ENCODE measurements at regions not wholly inside any gene's neighbourhood (a gene's known extent, or its start where the extent isn't known, plus 50 kb on each side); places are given as distances from the start of the nearest gene placed in this dataset.
A peak's percentile ranks its signal among the peaks of the same experiment; 100 is the strongest.
"Not testable (repeated sequence)": the region's sequence is repeated elsewhere in the genome, so short reads cannot be mapped to it uniquely, and the experiment has no call there.

DNA sequence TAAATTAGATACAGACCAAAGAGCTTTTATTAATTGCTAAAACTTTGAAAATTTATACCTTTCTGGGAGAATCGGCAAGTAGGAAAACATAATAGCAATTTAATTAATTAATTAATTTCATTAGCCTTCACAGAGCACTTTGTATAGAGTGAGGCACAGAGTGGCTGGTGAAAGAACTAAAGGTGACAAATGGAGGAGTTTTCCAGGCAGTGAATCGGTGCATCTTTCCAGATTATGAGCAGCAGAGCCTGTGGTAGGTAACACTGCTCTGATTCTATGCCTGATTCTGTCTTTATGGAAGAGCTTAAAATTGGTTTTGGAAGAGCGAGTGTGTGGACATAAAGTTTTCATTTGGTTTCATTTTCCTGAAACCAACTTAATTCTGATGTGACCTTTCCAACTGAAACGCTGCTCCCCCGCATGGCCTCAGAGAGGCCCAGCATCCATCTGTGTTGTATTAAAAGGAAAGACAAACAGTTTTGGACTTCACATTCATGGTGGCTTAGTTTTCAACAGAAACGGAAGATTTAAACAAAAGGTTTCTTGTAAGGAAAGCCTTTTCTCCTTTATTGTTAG is 188.9 kb upstream of the RPS23 start:
- DNase-seq = peak; percentile 41

DNA sequence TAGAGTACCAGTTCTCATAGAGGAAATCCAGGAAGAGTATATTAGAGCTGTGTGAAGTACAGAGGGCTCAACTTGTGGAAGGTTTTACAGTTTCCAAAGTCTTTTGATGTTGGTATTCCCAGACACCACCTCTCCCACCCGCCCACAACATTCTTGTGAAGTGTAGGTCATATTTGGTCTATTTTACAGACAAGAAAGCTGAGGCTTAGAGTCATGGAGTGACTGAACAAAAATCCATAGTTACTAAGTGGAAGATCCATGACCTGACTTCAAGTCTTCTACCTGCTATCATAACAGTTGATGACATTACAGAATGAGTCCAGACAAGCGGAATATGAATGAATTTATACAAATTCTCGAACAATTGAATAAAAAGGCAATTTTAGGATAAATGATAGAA is 187.1 kb upstream of the RPS23 start:
- DNase-seq = no peak

DNA sequence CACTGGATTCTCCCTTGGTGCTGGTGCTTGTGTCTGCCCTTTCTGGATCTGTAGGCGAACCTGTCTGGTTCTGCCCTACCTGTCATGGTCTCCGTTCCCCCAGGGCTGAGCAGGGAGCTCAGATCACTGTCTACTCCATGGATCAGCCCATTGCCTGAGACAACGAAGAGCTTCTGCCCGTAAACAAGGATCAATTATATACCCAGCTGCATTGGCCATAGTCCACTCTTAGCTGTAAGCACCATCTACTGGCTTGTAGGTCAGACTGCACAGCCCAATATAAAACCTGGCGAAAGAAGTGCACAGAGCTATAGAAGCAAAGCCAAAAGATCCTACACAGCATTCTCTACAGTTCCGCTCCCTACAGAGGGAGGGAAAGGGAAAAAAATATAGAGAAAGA is 181.5 kb upstream of the RPS23 start:
- DNase-seq = no peak

DNA sequence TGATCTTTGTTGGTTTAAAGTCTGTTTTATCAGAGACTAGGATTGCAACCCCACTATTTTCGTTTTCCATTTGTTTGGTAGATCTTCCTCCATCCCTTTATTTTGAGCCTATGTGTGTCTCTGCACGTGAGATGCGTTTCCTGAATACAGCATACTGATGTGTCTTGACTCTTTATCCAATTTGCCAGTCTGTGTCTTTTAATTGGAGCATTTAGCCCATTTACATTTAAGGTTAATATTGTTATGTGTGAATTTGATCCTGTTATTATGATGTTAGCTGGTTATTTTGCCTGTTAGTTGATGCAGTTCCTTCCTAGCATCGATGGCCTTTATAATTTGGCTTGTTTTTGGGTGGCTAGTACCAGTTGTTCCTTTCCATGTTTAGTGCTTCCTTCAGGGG is 177.2 kb upstream of the RPS23 start:
- not testable (repeated sequence) for DNase-seq

DNA sequence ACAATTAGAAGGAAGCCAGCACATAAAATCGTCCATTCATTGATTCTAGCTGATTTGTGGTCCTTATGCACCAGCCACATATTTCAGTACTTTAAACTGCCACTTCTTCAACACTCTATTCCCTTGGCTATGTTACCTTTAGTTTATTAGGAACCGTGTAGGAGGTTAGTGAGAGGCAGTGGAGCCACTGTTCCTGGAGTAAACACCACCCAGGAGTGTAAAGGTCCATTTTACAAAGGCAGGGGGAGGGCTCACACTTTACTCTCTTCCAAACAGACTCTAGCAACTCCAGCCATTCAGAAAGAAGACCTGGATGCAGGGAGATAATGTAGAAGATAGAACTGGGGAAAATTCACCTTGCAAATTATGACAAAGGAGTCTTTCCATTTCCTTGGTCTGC is 170.2 kb upstream of the RPS23 start:
- no peak for DNase-seq

DNA sequence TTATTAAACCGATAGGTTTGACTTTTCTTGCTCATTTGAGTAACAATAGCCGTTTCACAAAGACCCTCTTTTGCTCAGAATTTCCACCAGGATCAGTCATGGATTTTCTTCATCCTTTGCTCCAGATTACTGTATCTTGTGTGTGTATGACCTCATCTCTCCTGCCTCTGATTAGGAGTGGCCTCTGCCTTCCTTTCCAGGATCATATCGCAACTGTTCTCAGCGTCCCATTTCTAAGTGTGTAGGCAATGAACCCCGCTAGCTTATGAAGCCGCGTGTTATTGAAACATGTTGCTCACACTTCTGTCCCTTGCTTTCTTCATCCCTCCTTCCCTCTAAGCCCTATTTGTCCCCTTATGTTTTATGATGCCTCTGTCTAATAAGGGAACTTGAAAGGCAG is 169.8 kb upstream of the RPS23 start:
- DNase-seq = no peak

DNA sequence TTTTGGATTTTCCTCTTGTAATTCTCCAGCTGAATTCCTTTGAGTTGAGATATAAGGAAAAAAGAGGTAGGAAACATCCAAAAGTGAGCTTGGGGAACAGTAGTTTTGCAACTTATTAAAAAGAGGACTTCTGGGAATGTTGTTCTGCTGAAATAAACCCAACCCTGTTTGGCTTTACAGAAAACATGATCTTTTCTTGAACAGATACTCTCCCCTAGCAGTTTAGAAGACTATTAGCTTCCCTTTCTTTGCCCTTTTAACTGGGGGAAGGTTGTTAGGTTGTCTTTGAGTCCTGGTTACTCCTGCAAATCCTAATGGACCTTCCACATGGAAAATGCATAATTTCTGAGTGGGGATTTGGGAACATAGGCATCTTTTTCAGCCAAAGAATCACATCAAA is 168.7 kb upstream of the RPS23 start:
- DNase-seq = peak; percentile 24

DNA sequence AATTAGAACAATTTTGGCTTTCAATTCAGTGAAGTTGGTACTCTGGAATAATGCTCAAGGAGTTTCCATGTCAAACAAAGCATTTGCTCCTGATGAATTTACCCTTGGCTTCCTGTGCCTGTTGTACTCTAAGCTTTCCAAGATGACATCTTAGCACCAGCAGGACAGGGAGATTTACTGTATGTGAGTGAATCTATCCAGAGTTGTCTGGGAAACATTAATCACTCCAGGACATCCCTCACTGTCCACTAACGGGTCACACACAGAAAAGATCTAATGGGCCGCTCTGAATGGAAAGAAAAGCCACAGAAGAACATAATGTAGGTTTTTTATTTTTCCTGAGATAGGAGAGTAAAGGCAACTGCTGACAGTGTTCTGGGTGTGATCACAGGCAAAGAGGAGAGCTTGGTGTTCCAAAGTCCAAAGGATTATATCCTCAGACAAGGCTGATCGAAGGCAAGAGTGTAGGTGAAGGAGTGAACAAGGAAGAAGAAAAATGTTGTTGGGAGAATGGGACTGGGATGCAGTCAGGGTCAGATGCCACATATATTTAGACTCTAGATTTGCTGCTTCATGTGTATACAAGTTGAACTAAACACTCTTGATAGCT is 167.7 kb upstream of the RPS23 start:
- DNase-seq = no peak

DNA sequence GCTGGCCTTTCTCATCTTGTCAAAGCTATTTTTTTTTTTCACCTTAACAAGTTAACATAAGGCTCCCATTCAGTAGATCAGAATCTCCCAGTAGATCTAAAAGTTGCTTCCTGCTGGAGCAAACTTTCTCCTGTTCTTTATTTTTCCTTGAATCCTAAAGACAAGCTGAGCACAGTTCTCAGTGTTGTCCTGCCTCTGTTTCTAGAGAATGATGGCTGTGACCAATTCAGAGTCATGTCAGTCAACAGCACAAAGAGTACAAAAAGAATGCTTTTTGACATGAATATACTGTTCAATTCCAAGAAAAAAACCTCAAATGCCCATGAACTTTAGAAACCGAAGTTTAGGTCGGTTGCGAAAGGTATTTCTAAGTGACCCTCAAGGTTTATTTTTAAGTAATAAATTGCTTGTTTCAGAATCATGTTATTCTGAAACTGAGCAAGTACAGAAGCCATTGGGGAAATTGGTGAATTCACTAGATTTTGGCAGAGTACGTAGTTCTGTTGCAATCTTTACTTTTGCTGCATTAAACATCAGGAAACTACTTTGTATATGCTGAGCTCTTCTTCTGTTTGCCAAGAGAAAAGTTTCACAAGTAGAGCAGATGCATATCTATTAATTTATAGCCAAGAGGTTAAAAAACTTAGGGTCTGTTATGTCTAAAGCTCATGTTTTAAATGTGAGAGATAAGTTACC is 161.7 kb upstream of the RPS23 start:
- peak; percentile 44 for DNase-seq

DNA sequence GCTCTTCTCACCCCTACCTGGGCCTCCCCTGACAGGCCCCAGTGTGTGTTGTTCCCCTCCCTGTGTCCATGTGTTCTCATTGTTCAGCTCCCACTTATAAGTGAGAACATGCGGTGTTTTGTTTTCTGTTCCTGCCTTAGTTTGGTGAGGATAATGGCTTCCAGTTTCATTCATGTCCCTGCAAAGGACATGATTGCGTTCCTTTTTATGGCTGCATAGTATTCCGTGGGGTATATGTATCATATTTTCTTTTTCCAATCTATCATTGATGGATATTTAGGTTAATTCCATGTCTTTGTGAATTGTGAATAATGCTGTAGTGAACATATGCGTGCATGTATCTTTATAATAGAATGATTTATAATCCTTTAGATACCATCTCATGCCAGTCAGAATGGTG is 159.4 kb upstream of the RPS23 start:
- not testable (repeated sequence) for DNase-seq

DNA sequence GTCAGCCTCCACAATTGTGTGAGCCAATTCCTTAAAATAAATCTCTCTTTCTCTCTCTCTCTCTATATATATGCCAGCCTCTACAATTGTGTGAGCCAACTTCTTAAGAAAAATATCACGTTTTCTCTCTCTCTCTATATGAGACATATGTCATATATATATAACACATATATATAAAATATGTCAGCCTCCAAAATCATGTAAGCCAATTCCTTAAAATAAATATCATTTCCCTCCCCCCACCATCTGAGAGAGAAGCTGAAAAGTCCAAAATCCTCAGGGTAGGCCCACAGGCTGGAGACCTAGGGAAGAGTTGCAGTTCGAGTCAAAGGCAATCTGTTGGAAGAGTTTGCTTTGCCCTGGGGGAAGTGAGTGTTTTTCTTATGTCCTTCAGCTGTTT is 158.1 kb upstream of the RPS23 start:
- DNase-seq = no peak

DNA sequence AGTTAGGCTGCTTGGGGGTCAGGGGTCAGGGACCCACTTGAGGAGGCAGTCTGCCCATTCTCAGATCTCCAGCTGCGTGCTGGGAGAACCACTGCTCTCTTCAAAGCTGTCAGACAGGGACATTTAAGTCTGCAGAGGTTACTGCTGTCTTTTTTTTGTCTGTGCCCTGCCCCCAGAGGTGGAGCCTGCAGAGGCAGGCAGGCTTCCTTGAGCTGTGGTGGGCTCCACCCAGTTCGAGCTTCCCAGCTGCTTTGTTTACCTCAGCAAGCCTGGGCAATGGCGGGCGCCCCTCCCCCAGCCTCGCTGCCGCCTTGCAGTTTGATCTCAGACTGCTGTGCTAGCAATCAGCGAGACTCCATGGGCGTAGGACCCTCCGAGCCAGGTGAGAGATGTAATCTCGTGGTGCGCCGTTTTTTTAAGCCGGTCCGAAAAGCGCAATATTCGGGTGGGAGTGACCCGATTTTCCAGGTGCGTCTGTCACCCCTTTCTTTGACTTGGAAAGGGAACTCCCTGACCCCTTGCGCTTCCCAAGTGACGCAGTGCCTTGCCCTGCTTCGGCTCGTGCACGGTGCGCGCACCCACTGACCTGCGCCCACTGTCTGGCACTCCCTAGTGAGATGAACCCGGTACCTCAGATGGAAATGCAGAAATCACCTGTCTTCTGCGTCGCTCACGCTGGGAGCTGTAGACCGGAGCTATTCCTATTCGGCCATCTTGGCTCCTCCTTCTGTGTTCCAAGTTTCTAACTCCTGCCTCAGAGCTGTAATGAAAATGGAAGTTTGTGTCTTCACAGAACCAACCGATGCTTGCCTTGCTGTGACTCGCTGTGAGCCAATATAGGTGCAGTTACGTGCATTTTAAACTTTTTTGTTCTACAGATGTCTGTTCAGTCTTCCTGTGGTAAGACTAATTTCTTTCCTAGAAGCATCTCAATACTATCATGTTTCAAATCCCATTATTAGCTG is 156.8 kb upstream of the RPS23 start:
- not testable (repeated sequence) for DNase-seq

DNA sequence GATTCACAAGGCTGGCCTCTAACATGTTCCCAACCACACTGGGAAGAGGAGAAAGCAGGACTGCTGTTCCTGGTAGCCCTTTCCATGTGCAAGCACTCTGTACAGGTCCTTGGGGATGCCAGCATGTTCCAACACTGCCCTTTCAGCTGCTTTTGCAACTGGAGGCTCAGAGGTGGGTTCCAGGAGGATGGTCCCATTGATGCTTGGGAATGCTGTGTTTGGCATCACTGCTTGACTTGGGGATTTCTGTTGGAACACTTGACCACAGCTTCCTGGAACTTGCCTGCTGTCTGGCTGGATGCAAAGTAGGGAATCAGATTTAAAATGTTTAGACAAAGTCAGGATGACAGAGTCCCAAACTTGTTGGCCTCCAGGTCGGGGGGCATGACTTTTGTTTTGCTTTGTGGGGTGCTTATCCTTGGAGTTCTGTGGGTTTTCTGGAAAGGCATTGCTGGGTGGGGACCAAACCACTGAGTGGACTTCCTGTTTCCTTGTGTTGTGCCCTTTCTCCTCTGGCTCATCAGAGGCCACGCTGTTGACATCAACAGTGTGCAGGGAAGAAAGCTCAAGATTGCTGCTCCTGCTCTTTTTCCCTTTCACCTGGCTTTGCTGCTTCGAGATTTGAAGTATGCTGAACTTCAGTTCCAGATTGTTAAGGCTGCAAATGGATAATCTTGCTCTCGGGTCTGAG is 148.5 kb upstream of the RPS23 start:
- no peak for DNase-seq

DNA sequence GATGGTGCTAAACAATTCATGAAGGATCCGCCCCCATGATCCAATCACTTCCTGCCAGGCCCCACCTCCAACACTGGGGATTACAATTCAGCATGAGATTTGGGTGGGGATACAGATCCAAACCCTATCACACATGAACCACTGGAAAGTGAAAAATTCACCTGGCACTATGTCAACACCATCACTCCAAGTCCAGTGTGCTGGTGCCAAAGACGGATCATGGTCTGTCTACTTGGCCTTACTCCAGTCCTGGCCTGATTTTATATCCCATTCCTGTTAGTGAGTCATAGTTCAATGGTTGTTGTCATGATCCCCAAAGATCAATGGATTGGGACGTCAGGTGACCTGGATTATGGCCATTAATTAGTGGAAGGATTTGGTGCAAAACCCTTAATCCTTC is 147.4 kb upstream of the RPS23 start:
- no peak for DNase-seq

DNA sequence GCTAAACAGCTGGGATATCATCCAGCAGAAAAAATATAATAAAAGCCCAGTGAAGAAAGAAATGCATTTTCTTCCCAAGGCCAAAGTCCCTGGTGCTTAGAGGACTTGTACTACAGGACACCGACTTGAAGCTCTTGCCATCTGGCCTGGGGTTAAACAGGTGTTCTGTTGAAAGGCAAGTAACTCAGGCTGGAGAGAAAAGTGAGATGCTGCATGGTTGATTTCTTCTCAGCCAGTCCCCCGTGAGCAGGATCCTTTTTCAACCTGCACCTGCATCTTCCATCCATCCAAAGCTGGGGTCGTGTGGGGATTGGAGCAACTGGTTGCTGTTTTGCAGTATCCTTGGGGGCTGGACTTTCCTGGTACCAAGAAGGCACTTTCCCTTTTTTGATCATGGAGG is 146.1 kb upstream of the RPS23 start:
- no peak for DNase-seq

DNA sequence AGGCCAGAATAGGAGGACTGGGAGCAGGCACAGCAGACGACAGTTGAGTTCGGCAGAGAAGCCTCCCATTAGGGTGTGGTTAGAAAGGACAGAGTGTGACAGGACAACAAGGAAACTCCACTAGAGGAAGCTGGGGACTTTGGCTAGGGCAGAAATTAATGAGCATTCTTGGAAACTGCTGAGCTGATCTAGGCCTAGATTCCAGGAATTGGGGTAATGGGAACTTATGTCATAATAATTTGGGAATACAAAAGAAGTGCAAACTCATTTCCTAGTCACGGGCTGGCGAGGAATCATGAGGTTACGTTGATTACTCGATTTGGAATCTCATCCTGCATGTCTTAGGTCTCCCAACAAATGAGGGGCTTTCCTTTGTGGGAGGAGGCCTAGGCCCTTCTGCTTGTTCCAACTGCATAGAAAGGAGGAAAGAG is 144.6 kb upstream of the RPS23 start:
- DNase-seq = peak; percentile 54

DNA sequence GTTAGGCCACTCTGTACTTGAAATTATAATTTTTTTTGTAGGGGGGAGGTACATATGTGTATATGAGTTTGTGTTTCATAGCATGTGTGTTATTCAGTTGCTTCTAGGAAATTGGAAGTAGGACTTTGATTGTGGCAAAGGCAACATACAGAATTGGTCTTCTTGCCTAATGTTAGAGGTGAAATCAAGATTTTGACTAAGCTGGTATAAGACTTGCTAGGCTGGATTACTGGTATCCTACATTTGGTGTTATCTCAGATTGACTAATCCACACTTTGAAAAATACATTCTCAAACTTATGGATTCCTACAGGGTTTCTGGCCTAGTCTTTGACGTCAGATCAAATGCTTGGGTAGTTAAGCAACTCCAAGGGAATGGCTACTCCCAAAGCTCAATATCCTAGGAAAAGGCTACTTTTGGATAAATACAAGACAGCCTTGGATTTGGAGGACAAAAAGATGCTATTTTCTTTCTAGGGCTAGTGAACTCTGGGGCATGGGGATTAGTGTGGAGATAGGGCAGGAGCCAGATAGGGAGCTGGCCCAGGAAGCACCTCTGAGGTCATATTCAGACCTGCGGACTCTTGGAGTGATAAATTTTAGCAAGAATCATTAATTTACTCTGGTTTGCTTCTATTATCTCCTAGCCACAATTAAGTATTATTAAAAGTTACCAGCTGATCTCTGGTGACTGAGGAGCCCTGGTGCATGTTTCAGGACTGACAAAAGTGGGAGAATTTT is 144.0 kb upstream of the RPS23 start:
- DNase-seq = no peak

DNA sequence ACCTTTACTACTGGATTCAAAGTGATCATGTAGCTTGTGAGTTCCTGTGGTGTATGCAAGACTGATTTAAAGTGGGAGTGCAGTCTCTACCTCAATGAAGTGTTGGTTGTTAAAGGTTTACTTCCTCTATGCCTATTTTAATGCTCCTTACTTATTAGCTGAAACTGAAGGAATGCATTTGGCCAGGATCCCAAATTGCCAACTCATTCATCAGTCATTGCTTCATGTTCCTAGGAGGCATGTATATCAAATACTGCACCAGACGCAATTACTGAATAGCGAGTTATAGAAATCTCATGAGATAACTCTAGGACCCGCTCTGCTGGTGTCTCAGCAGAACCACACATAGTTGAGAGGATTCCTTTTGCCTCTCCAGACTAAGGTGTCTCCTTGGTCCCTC is 143.0 kb upstream of the RPS23 start:
- DNase-seq = peak; percentile 95

DNA sequence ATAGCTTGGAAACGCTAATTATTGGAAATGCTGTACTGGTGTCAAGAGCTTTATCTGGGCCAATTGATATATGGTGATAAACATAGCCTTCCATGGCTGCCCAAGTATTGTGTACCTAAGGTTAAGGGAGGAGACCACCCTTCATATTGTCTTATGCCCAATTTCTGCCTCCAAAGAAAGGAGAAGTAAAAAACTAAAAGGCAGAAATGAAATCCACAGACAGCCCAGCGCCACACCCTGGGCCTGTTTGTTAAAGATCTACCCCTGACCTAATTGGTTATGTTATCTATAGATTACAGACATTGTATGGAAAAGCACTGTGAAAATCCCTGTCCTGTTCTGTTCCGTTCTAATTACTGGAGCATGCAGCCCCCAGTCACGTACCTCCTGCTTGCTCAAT is 142.4 kb upstream of the RPS23 start:
- DNase-seq = not testable (repeated sequence)

DNA sequence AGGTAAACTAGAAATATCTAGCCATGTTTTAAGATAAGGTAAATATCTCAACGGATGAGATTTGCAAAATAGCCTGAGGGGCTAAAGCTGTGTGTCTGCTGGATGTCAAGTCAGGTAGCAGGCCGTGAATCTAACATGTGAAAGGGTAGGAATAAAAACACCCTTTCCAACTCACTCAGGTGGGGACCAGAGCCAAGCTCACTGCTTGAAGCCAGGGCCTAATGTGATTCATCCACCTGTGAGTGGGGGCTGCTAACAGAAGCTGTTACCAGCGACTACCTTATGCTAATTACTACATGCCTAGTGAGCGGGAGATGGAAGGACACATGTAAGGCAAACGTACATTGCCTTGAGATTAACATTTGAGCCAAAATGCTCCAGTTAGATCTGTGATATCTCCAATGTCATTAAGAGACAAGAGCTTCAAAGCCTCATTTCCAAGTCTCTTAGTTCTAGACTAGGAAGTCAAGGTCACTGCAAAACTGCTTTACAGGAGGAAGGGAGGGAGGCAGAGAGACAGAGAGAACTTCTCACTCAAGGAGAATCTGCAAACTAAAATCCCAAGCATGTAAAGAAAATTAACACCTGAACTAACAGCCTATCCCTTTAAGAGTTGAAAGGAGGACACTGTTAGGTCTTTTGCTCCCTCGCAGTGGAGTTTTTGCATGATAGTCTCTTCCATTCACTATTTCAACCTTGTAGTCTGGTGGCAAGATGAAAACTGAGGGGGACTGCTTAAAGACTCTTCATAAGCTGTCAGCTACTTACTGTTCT is 141.6 kb upstream of the RPS23 start:
- DNase-seq = no peak

DNA sequence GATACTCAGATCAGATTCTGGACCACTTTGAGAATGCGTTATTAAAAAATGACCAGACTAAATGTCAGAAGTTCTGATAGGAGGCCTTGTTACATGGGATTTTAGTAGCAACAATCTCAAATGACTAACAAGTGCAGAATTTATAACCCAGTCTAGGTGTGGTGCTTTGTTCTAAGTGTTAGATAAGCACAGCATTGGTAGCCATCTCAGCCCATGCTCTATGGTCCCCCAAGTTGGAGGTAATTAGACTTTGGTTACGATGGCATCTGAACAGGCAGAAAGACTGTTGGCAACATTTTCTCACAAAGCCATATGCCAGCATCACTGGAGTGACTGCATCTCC is 140.4 kb upstream of the RPS23 start:
- DNase-seq = no peak
